Occipital lobe (tissue), 1 donor: ENCODE measurements at regions not wholly inside any gene's neighbourhood (a gene's known extent, or its start where the extent isn't known, plus 50 kb on each side); places are given as distances from the start of the nearest gene placed in this dataset.

Experiments
- DNase-seq: peaks from one replicate; lab custom pipeline; 2025; lab: John Stamatoyannopoulos, UW

GRCh38 chr11:19342036-19342435, 101.3 kb upstream of the E2F8 start:
- no peak for DNase-seq

- no peak for DNase-seq
Measured at GRCh38 chr11:19338375-19338774, 97.6 kb upstream of the E2F8 start.

GRCh38 chr11:19337779-19338178, 97.0 kb upstream of the E2F8 start:
- no peak for DNase-seq

- no peak for DNase-seq
Measured at GRCh38 chr11:19336331-19336730, 95.6 kb upstream of the E2F8 start.

- no peak for DNase-seq
Measured at GRCh38 chr11:19332476-19332875, 91.7 kb upstream of the E2F8 start.

GRCh38 chr11:19330416-19330815, 89.7 kb upstream of the E2F8 start:
- no peak for DNase-seq

GRCh38 chr11:19329970-19330369, 89.2 kb upstream of the E2F8 start:
- DNase-seq, result no peak

GRCh38 chr11:19328586-19329311, 88.0 kb upstream of the E2F8 start:
- DNase-seq, result no peak

GRCh38 chr11:19327280-19327679, 86.5 kb upstream of the E2F8 start:
- DNase-seq, result no peak

GRCh38 chr11:19326499-19326898, 85.8 kb upstream of the E2F8 start:
- DNase-seq, result no peak

GRCh38 chr11:19323502-19323901, 82.8 kb upstream of the E2F8 start:
- no peak for DNase-seq

GRCh38 chr11:19321351-19321750, 80.6 kb upstream of the E2F8 start:
- no peak for DNase-seq

GRCh38 chr11:19320827-19321226, 80.1 kb upstream of the E2F8 start:
- DNase-seq, result no peak

- DNase-seq, result peak; percentile 8
Measured at GRCh38 chr11:19316434-19316833, 75.7 kb upstream of the E2F8 start.

- no peak for DNase-seq
Measured at GRCh38 chr11:19315511-19315910, 74.8 kb upstream of the E2F8 start.

- DNase-seq, result no peak
Measured at GRCh38 chr11:19313140-19313539, 72.4 kb upstream of the E2F8 start.

GRCh38 chr11:19311308-19312030, 70.7 kb upstream of the E2F8 start:
- DNase-seq, result peak; percentile 15

GRCh38 chr11:19307498-19307897, 66.8 kb upstream of the E2F8 start:
- DNase-seq, result no peak

- DNase-seq, result no peak
Measured at GRCh38 chr11:19306179-19306944, 65.6 kb upstream of the E2F8 start.

GRCh38 chr11:19301361-19301760, 60.6 kb upstream of the E2F8 start:
- DNase-seq, result no peak

GRCh38 chr11:19294444-19294843, 53.7 kb upstream of the E2F8 start:
- no peak for DNase-seq

- DNase-seq, result no peak
Measured at GRCh38 chr11:19291064-19291463, 50.3 kb upstream of the E2F8 start.
